HUES64 (cell line): ENCODE measurements at regions not wholly inside any gene's neighbourhood (a gene's known extent, or its start where the extent isn't known, plus 50 kb on each side); places are given as distances from the start of the nearest gene placed in this dataset.
"Not testable (repeated sequence)": the region's sequence is repeated elsewhere in the genome, so short reads cannot be mapped to it uniquely, and the experiment has no call there.

Experiments used
- H3K27ac ChIP-seq: 2 replicates; pipeline ENCODE4 v1.7.0; 2013; ENCODE audit warnings: low read depth, low read length, inconsistent platforms
- H3K27me3 ChIP-seq: 2 replicates; pipeline ENCODE4 v1.6.1; 2013; ENCODE audit warnings: mild to moderate bottlenecking, low read length; ENCODE audit not compliant: insufficient read depth
- H3K36me3 ChIP-seq: 2 replicates; pipeline ENCODE4 v1.6.1; 2013; ENCODE audit warnings: mild to moderate bottlenecking, low read length; ENCODE audit not compliant: insufficient read depth
- H3K4me1 ChIP-seq: 2 replicates; pipeline ENCODE4 v1.6.1; 2013; ENCODE audit warnings: mild to moderate bottlenecking, low read length, moderate library complexity; ENCODE audit not compliant: insufficient read depth
- H3K4me3 ChIP-seq: 2 replicates; pipeline ENCODE4 v1.5.1; 2013; ENCODE audit warnings: mild to moderate bottlenecking, low read length, moderate library complexity
- H3K9ac ChIP-seq: 2 replicates; pipeline ENCODE4 v1.6.1; 2013; ENCODE audit warnings: mild to moderate bottlenecking, low read depth, low read length
- H3K9me3 ChIP-seq: 2 replicates; pipeline ENCODE4 v1.6.1; 2013; ENCODE audit warnings: low read depth, low read length; ENCODE audit not compliant: insufficient read depth
- WGBS: fragments of 150-250, 120-280 bp; methylation state at CpG from one replicate; pipeline ENCODE4 v1.1.7; 2013; ENCODE audit warnings: missing lambda C conversion rate; 5-methylcytosine and 5-hydroxymethylcytosine counted together

- H3K36me3 ChIP-seq, result no peaks in the 10 kb centered on the region
- no peak overlapping the region for H3K9ac ChIP-seq
- peaks cover 18% of the 10 kb centered on the region; the same call in 1 of the 2 replicates for H3K9me3 ChIP-seq
- no peak overlapping the region for H3K27ac ChIP-seq
- no peak overlapping the region for H3K4me3 ChIP-seq
- H3K27me3 ChIP-seq, result no peaks in the 10 kb centered on the region
- peaks cover 8% of the 10 kb centered on the region; the same call in 1 of the 2 replicates for H3K4me1 ChIP-seq
- 79% methylated on average over 12 of the region's 13 CpGs for WGBS
Measured at GRCh38 chr14:23883684-23884540, 69.7 kb upstream of the DHRS4 start.

- no peak overlapping the region for H3K4me3 ChIP-seq
- peaks cover 8% of the 10 kb centered on the region; the same call in 1 of the 2 replicates for H3K4me1 ChIP-seq
- H3K9ac ChIP-seq, result no peak overlapping the region
- H3K9me3 ChIP-seq, result peaks cover 18% of the 10 kb centered on the region; the same call in 1 of the 2 replicates
- H3K27ac ChIP-seq, result no peak overlapping the region
- 89% methylated on average over 4 of the region's 5 CpGs for WGBS
- H3K36me3 ChIP-seq, result no peaks in the 10 kb centered on the region
- H3K27me3 ChIP-seq, result no peaks in the 10 kb centered on the region
Measured at GRCh38 chr14:23884541-23884904, 69.0 kb upstream of the DHRS4 start.

GRCh38 chr14:23887536-23887935, 66.0 kb upstream of the DHRS4 start:
- no peak overlapping the region for H3K9ac ChIP-seq
- H3K9me3 ChIP-seq, result peaks cover 18% of the 10 kb centered on the region; the same call in 1 of the 2 replicates
- H3K36me3 ChIP-seq, result no peaks in the 10 kb centered on the region
- peaks cover 8% of the 10 kb centered on the region; the same call in 1 of the 2 replicates for H3K4me1 ChIP-seq
- H3K27ac ChIP-seq, result no peak overlapping the region
- no peak overlapping the region for H3K4me3 ChIP-seq
- WGBS, result 83% methylated on average over 1 of the region's 1 CpG
- H3K27me3 ChIP-seq, result no peaks in the 10 kb centered on the region

- not testable (repeated sequence) for H3K4me1 ChIP-seq, H3K27ac ChIP-seq, H3K36me3 ChIP-seq, H3K9ac ChIP-seq, H3K4me3 ChIP-seq, H3K27me3 ChIP-seq
- WGBS, result 90% methylated on average over 26 of the region's 26 CpGs
- peaks cover 15% of the 10 kb centered on the region; the same call in 1 of the 2 replicates for H3K9me3 ChIP-seq
Measured at GRCh38 chr14:23891717-23892116, 61.9 kb upstream of the DHRS4 start.

GRCh38 chr14:23892289-23892688, 61.3 kb upstream of the DHRS4 start:
- not testable (repeated sequence) for H3K27me3 ChIP-seq, H3K4me3 ChIP-seq, H3K36me3 ChIP-seq, H3K4me1 ChIP-seq, H3K9ac ChIP-seq, H3K27ac ChIP-seq
- H3K9me3 ChIP-seq, result peaks cover 10% of the 10 kb centered on the region; the same call in 1 of the 2 replicates
- WGBS, result 81% methylated on average over 1 of the region's 3 CpGs

- Histone ChIP-seq H3K4me3 (no peak overlapping the region), H3K27me3 (no peaks in the 10 kb centered on the region), H3K9ac (no peak overlapping the region), H3K4me1 (no peaks in the 10 kb centered on the region), H3K9me3 (peaks cover 4% of the 10 kb centered on the region), H3K36me3 (no peaks in the 10 kb centered on the region), H3K27ac (no peak overlapping the region)
- WGBS, result 69% methylated on average over 4 of the region's 4 CpGs
Measured at GRCh38 chr14:23894362-23895052, 59.1 kb upstream of the DHRS4 start.

GRCh38 chr14:23895053-23895419, 58.5 kb upstream of the DHRS4 start:
- H3K9ac ChIP-seq, result no peak overlapping the region
- peaks cover 8% of the 10 kb centered on the region for H3K9me3 ChIP-seq
- 84% methylated on average over 1 of the region's 1 CpG for WGBS
- H3K27me3 ChIP-seq, result no peaks in the 10 kb centered on the region
- no peak overlapping the region for H3K4me3 ChIP-seq
- no peaks in the 10 kb centered on the region for H3K36me3 ChIP-seq
- H3K4me1 ChIP-seq, result no peaks in the 10 kb centered on the region
- no peak overlapping the region for H3K27ac ChIP-seq

- no peak overlapping the region for H3K27ac ChIP-seq
Measured at GRCh38 chr14:23895480-23895879, 58.1 kb upstream of the DHRS4 start.

GRCh38 chr14:23896609-23897153, 56.9 kb upstream of the DHRS4 start:
- no peaks in the 10 kb centered on the region for H3K4me1 ChIP-seq
- H3K27ac ChIP-seq, result no peak overlapping the region
- no peaks in the 10 kb centered on the region for H3K36me3 ChIP-seq
- WGBS, result 67% methylated on average over 5 of the region's 5 CpGs
- H3K4me3 ChIP-seq, result no peak overlapping the region
- H3K9me3 ChIP-seq, result peaks cover 12% of the 10 kb centered on the region
- no peak overlapping the region for H3K9ac ChIP-seq
- no peaks in the 10 kb centered on the region for H3K27me3 ChIP-seq

More at GRCh38 chr14:23895480-23895879, 58.1 kb upstream of the DHRS4 start:
- WGBS, result 67% methylated on average over 3 of the region's 3 CpGs
- Histone ChIP-seq H3K9me3 (peaks cover 12% of the 10 kb centered on the region), H3K9ac (no peak overlapping the region), H3K27me3 (no peaks in the 10 kb centered on the region), H3K36me3 (no peaks in the 10 kb centered on the region), H3K4me1 (no peaks in the 10 kb centered on the region), H3K4me3 (no peak overlapping the region)

GRCh38 chr14:23897291-23897690, 56.3 kb upstream of the DHRS4 start:
- not testable (repeated sequence) for H3K9ac ChIP-seq, H3K4me3 ChIP-seq, H3K4me1 ChIP-seq, H3K27ac ChIP-seq, H3K36me3 ChIP-seq, H3K27me3 ChIP-seq
- H3K9me3 ChIP-seq, result peaks cover 13% of the 10 kb centered on the region
- WGBS, result 90% methylated on average over 2 of the region's 2 CpGs

GRCh38 chr14:23898359-23898758, 55.2 kb upstream of the DHRS4 start:
- not testable (repeated sequence) for H3K4me1 ChIP-seq, H3K36me3 ChIP-seq, H3K4me3 ChIP-seq, H3K27me3 ChIP-seq, H3K9ac ChIP-seq, H3K27ac ChIP-seq
- peaks cover 14% of the 10 kb centered on the region for H3K9me3 ChIP-seq
- 90% methylated on average over 20 of the region's 20 CpGs for WGBS
